WI38 (cell line): ENCODE measurements at regions not wholly inside any gene's neighbourhood (a gene's known extent, or its start where the extent isn't known, plus 50 kb on each side); places are given as distances from the start of the nearest gene placed in this dataset.
"Not testable (repeated sequence)": the region's sequence is repeated elsewhere in the genome, so short reads cannot be mapped to it uniquely, and the experiment has no call there.

Experiments used
- H3K4me3 ChIP-seq: 2 replicates; pipeline ENCODE4 v1.5.1; 2011; ENCODE audit warnings: low read depth, mild to moderate bottlenecking, control low read depth, low read length
- TF ChIP-seq, protein P1 (sequence below): IDR thresholded peaks from 2 replicates; pipeline ENCODE4 v1.5.1; 2012; ENCODE audit warnings: low read depth, mild to moderate bottlenecking, control low read depth, low read length

DNA sequence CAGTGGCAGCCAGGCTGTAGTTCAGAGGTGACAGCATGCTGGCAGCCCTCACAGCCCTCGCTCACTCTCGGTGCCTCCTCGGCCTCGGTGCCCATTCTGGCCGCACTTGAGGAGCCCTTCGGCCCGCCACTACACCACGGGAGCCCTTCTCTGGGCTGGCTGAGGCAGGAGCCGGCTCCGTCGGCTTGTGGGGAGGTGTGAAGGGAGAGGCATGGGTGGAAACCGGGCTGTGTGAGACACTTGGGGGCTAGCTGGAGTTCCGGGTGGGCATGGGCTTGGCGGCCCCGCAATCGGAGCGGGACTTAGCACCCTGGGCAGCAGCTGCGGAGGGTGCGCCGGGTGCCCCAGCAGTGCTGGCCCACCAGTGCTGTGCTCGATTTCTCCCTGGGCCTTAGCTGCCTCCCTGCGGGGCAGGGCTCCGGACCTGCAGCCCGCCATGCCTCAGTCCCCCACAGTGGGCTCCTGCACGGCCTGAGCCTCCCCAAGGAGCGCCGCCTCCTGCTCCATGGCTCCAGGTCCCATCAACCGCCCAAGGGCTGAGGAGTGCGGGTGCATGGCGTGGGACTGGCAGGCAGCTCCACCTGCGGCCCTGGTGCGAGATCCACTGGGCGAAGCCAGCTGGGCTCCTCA lies 396.8 kb downstream of the FAM72C start:
- TF ChIP-seq, protein P1, sequence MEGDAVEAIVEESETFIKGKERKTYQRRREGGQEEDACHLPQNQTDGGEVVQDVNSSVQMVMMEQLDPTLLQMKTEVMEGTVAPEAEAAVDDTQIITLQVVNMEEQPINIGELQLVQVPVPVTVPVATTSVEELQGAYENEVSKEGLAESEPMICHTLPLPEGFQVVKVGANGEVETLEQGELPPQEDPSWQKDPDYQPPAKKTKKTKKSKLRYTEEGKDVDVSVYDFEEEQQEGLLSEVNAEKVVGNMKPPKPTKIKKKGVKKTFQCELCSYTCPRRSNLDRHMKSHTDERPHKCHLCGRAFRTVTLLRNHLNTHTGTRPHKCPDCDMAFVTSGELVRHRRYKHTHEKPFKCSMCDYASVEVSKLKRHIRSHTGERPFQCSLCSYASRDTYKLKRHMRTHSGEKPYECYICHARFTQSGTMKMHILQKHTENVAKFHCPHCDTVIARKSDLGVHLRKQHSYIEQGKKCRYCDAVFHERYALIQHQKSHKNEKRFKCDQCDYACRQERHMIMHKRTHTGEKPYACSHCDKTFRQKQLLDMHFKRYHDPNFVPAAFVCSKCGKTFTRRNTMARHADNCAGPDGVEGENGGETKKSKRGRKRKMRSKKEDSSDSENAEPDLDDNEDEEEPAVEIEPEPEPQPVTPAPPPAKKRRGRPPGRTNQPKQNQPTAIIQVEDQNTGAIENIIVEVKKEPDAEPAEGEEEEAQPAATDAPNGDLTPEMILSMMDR: no peak
- no peak overlapping the region for H3K4me3 ChIP-seq

DNA sequence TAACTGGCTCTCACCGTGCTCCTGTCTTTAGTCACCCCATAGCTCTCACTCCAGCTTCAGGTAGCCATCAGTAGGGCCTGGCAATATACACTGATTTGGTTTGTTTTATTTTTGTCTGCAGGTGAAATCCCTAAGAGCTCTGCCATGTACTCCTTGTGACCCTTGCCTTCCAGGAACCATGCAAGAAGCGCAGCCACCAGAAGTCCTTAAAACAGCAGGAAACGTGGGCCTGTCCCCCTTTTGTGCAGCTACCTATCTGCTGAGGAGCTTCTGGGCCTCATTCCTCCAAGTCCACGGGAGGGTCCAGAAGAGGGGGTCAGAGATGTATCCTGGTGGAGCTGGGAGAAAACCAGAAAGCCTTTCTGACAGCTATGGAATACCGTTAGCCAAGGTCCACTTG lies 399.1 kb downstream of the FAM72C start:
- H3K4me3 ChIP-seq: not testable (repeated sequence)

DNA sequence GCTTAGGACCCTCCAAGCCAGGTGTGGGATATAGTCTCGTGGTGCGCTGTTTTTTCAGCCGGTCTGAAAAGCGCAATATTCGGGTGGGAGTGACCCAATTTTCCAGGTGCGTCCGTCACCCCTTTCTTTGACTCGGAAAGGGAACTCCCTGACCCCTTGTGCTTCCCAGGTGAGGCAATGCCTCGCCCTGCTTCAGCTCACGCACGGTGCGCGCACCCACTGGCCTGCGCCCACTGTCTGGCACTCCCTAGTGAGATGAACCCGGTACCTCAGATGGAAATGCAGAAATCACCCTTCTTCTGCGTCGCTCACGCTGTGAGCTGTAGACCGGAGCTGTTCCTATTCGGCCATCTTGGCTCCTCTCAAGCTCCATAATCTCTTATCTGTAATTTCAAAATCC lies 408.0 kb downstream of the FAM72C start:
- not testable (repeated sequence) for H3K4me3 ChIP-seq

DNA sequence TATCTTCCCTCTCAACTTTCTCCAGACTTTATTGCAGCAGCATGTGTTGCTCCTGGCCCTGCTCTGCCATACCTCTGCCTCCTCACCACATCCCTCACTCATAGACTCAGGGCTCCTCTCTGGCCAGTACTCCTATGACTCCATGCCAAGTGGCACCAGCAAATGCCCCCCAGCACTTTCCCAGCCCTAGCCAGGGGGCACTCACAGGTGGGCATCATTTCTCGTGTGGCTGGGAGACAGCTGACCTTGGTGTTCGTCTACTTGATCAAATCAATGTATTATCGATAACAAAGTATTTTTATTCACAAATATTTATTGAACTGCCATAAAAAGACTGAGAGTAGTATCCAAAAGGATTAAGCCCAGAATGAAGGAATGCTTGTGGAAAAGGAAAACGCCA lies 418.2 kb downstream of the FAM72C start:
- TF ChIP-seq, protein P1: no peak

DNA sequence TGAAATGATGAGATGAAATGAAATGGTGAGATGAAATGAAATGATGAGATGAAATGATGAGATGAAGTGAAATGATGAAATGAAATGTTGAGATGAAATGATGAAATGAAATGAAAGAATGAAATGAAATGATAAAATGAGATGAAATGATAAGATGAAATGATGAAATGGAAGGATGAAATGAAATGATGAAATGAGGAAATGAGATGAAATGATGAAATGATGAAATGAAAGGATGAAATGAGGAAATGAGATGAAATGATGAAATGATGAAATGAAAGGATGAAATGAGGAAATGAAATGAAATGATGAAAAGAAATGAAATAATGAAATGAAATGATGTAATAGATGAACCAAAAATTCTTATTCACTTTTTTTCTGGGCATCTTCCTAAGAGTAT lies 467.1 kb downstream of the FAM72C start:
- H3K4me3 ChIP-seq: not testable (repeated sequence)

More for the DNA sequence above, 418.2 kb downstream of the FAM72C start:
- no peak overlapping the region for H3K4me3 ChIP-seq

DNA sequence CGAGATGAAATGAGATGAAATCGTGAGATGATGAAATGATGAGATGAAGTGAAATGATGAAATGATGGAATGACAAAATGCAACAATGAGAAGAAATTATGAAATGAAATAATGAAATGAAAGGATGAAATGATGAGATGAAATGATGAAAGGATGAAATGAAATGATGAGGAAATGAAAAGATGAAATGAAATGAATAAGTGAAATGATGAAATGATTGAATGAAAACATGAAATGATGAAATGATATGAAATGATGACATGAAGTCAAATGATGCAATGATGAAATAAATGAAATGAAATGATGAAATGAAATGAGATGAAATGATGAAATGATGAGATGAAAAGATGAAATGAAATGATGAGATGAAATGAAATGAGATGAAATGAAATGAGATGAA lies 467.7 kb downstream of the FAM72C start:
- H3K4me3 ChIP-seq: not testable (repeated sequence)

DNA sequence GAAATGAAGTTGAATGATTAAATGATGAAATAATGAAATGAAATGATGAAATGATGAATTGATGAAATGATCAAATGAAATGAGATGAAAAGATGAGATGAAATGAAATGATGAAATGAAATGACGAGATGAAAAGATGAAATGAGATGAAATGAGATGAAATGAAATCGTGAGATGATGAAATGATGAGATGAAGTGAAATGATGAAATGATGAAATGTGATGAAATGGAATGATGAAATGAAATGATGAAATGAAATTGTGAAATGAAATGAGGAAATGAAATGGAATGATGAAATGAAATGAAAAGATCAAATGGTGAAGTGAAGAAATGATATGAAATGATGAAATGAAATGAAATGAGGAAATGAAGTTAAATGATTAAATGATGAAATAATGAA lies 468.7 kb downstream of the FAM72C start:
- H3K4me3 ChIP-seq: not testable (repeated sequence)

DNA sequence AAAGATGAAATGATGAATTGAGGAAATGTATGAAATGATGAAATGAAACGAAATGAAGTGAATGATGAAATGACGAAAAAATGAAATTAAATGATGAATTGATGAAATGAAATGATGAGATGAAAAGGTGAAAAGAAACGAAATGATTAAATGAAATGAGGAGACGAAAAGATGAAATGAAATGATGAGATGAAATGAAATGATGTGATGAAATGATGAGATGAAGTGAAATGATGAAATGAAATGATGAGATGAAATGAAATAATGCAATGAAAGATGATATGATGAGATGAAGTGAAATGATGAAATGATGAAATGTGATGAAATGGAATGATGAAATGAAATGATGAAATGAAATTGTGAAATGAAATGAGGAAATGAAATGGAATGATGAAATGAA lies 469.7 kb downstream of the FAM72C start:
- H3K4me3 ChIP-seq: not testable (repeated sequence)

DNA sequence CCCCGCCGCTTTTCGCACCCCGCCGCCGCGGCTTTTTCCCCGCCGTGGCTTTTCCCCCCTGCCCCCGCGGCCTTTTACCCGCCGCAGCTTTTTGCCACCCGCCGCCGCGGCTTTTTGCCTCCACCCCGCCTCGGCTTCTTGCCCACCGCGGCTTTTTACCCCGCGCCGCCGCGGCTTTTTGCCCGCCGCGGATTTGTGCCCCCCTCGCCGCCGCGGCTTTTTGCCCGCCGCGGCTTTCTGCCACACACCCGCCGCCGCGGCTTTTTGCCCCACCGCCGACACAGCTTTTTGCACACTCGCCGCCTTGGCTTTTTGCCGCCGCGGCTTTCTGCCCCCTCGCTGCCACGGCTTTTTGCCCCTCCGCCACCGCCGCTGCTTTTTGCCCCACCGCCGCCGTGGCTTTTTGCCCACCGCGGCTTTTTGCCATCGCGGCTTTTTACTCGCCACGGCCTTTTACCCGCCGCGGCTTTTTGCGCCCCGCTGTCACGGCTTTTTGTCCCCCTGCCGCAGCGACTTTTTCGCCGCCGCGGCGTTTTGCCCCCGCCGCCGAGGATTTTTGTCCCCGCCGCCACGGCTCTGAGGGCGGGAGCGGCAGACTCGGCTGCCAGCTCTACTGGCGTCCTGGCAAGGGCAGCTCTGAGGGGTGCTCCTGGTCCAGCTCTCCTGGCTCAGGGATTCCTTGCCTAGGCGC lies 473.6 kb downstream of the FAM72C start:
- 0 out of 2 replicates have a peak overlapping the region, but pooled peaks have one; percentile 30 for H3K4me3 ChIP-seq

DNA sequence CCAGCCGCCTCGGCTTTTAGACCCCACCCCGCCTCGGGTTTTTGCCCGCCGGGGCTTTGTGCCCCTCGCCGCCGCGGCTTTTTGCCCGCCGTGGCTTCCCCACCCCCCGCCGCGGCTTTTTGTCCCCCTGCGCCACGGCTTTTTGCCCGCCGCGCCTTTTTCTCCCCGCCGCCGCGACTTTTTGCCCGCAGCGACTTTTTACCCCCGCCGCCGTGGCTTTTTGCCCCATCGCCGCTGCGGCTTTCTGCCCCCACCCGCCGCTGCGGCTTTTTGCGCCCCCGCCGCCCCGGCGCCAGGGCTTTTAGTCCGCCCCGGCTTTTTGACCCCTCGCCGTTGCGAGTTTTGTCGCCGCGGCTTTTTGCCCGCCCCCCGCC lies 474.4 kb downstream of the FAM72C start:
- TF ChIP-seq, protein P1: no peak
- no peak overlapping the region for H3K4me3 ChIP-seq

DNA sequence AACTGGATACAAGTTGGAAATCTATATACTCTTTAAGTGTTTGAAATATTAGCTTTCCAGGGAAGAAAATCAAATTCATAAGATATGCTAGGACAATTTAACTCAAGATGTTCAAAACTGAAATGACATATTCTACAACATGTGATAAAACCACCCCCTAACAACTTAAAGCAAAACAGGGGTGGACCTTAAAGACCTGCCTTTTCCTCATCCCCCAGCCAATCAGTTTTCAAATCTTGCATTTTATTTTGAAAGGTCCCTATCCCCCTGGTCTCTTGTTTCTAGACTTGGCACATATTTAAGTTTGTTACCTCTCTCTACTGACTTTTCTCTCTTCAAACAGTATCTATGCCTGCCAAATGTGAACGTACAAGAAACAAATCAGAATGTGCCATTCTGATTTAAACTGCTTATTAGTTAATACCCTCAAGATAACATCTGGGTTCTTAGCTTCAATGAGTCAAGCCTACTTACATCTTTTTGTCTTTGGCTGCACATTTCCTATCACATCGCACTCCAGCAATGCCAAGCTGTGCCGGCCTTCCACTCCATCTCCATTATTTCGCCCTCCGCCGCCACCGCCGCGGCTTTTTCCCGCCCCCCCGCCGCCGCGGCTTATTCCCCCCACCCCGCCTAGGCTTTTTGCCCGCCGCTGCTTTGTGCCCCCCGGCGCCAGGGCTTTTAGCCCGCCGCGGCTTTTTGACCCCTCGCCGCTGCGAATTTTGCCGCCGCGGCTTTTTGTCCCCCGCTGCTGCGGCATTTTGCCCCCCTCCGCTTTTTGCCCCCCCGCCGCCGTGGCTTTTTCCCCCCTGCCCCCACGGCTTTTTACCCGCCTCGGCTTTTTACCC lies 475.0 kb downstream of the FAM72C start:
- H3K4me3 ChIP-seq: not testable (repeated sequence)
